ENCODE measurements at regions not wholly inside any gene's neighbourhood (a gene's known extent, or its start where the extent isn't known, plus 50 kb on each side); places are given as distances from the start of the nearest gene placed in this dataset.

- no peak for TF ChIP-seq SUPT20H (IDR thresholded peaks at IDR 0.05; ENCODE audit: borderline replicate concordance, control insufficient read depth, low read depth, low read length)
- TF ChIP-seq MLLT1 (IDR thresholded peaks at IDR 0.05), result no peak
These were observed 510.6 kb upstream of the ITGA1 start (continued) for GRCh38 chr5:52277101-52277500.

DNA sequence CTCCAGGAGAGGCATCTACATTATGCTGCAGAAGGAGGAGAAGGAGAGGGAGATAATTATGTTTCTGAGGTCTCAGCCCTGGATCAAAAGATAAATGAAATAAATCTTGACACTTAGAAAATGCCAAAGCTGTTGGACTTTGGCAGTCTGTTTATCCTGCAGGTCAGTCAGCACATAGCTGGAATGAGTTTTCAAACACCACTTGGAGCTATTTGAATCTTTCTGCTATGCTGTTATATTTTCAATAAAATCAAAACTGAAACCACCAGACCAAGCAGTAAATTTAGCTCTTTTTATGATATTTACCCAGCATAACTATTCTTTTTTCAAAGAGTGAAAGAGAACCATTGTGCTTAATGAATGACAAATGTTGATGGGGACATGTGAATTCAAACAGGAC, 505.1 kb upstream of the ITGA1 start:
- intact Hi-C loops (cut with micrococcal nuclease; ENCODE audit: unreplicated experiment), result no loop called here
- TF ChIP-seq SPI1 (IDR thresholded peaks at IDR 0.05; ENCODE audit: borderline replicate concordance, insufficient read depth, low read depth, low read length), result no peak
- no peak for TF ChIP-seq CEBPB (IDR thresholded peaks at IDR 0.05; ENCODE audit: borderline replicate concordance in 1 of 2, low read depth in 2 of 2, low read length in 2 of 2)
- no peak for TF ChIP-seq PML (IDR thresholded peaks at IDR 0.05; ENCODE audit: low read length)
- no peak for TF ChIP-seq YY1 (IDR thresholded peaks at IDR 0.05; ENCODE audit: low read depth, low read length)
- TF ChIP-seq FOXK2 (IDR thresholded peaks at IDR 0.05), result no peak
- TF ChIP-seq ZBTB4 (CRISPR knock-in tag; IDR thresholded peaks at IDR 0.05), result no peak
- TF ChIP-seq STAT1 (conservative IDR thresholded peaks at IDR 0.05), result no peak
- TF ChIP-seq ETV6 (conservative IDR thresholded peaks at IDR 0.05 in 1 of 2, IDR thresholded peaks at IDR 0.05 in 1 of 2; ENCODE audit: borderline replicate concordance in 1 of 2, low read depth in 1 of 2), result no peak
- TF ChIP-seq SMC3 (IDR thresholded peaks at IDR 0.05; ENCODE audit: borderline replicate concordance, low read length), result no peak
- no peak for TF ChIP-seq MLLT1 (IDR thresholded peaks at IDR 0.05)
- TF ChIP-seq ZZZ3 (IDR thresholded peaks at IDR 0.05; ENCODE audit: control insufficient read depth, insufficient read length, low read depth), result no peak
- TF ChIP-seq PBX3 (IDR thresholded peaks at IDR 0.05; ENCODE audit: insufficient replicate concordance, low read depth, low read length), result no peak
- no peak for TF ChIP-seq RB1 (IDR thresholded peaks at IDR 0.05; ENCODE audit: borderline replicate concordance)
- no peak for TF ChIP-seq MEF2A (IDR thresholded peaks at IDR 0.05; ENCODE audit: insufficient read depth, low read depth, low read length)
- TF ChIP-seq YBX1 (IDR thresholded peaks at IDR 0.05), result no peak
- POLR2A ChIA-PET, result no interaction called here
- BruUV-seq (replicated peaks), result no TSS peak
- Histone ChIP-seq H3K27me3 (replicated peaks in 1 of 2; ENCODE audit: control insufficient read depth in 2 of 2, insufficient read depth in 2 of 2, low read length in 1 of 2) (no peaks in the 10 kb centered on the region), H3K27ac (ENCODE audit: control insufficient read depth, insufficient read depth) (no peak overlapping the region), H4K20me1 (ENCODE audit: control insufficient read depth, insufficient read depth) (no peaks in the 10 kb centered on the region), H3K79me2 (ENCODE audit: control insufficient read depth, insufficient read depth, low read length) (no peaks in the 10 kb centered on the region), H3K36me3 (ENCODE audit: control insufficient read depth in 2 of 2, insufficient read depth in 2 of 2, low read length in 1 of 2) (no peaks in the 10 kb centered on the region), H2AFZ (ENCODE audit: control insufficient read depth, low read depth, low read length) (no peak overlapping the region), H3K9ac (ENCODE audit: control insufficient read depth, insufficient read depth, low read length) (no peak overlapping the region), H3K9me3 (replicated peaks; ENCODE audit: control insufficient read depth, insufficient read depth, low read length) (no peaks in the 10 kb centered on the region), H3K4me1 (ENCODE audit: control insufficient read depth, insufficient read depth, low read length) (no peaks in the 10 kb centered on the region), H3K4me3 (no peak overlapping the region), H3K4me2 (ENCODE audit: control insufficient read depth, insufficient read depth) (no peak overlapping the region)
- no peak for ATAC-seq
- no peak for DNase-seq (ENCODE audit: low read depth, low spot score)
- in situ Hi-C loops (cut with MboI), result no loop called here
- SMC1A ChIA-PET (ENCODE audit: uncharacterized antibody, unreplicated experiment), result no interaction called here
- FAIRE-seq, result no peak
- CTCF ChIA-PET, result interaction anchor here (0.6 kb wide), 1 partner anchor 14 kb away, joined by 3 read pairs; no protein-coding TSS in a partner anchor
- RAD21 ChIA-PET (ENCODE audit: unreplicated experiment), result no interaction called here
